Fibroblast of lung (primary cell): ENCODE measurements at regions not wholly inside any gene's neighbourhood (a gene's known extent, or its start where the extent isn't known, plus 50 kb on each side); places are given as distances from the start of the nearest gene placed in this dataset.

Experiments used
- EZH2 ChIP-seq: IDR thresholded peaks from 2 replicates; pipeline ENCODE4 v1.5.1; 2012; ENCODE audit warnings: low read length, control low read depth, mild to moderate bottlenecking; ENCODE audit errors: missing control alignments
- TF ChIP-seq, protein P1 (sequence below), 2 donors: IDR thresholded peaks in 1 of 2; conservative IDR thresholded peaks in 1 of 2; 1 replicate in 1 of 2; 2 replicates in 1 of 2; pipeline ENCODE4 v1.5.1; 2011 to 2012; ENCODE audit warnings: low read length in 2 of 2, control low read depth in 1 of 2, inconsistent platforms in 1 of 2, low read depth in 1 of 2, mild to moderate bottlenecking in 1 of 2

DNA sequence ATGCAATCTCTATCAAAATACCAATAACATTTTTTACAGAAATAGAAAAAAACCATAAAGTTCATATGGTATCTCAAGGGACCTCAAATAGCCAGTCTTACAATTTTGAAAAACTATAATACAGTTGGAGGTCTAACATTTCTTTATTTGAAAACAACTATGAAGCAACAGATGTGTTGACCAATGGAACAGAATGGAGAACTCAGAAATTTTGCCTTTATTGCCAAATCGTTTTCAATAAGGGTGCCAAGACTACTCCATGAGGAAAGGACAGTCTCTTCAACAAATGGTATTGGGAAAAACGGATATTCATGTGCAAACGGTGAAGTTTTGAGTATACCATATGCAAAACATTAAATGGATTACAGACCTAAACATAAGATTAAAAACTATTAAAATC, 470.8 kb upstream of the DPP6 start:
- TF ChIP-seq, protein P1, sequence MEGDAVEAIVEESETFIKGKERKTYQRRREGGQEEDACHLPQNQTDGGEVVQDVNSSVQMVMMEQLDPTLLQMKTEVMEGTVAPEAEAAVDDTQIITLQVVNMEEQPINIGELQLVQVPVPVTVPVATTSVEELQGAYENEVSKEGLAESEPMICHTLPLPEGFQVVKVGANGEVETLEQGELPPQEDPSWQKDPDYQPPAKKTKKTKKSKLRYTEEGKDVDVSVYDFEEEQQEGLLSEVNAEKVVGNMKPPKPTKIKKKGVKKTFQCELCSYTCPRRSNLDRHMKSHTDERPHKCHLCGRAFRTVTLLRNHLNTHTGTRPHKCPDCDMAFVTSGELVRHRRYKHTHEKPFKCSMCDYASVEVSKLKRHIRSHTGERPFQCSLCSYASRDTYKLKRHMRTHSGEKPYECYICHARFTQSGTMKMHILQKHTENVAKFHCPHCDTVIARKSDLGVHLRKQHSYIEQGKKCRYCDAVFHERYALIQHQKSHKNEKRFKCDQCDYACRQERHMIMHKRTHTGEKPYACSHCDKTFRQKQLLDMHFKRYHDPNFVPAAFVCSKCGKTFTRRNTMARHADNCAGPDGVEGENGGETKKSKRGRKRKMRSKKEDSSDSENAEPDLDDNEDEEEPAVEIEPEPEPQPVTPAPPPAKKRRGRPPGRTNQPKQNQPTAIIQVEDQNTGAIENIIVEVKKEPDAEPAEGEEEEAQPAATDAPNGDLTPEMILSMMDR (conservative IDR thresholded peaks at IDR 0.05 in 1 of 2, IDR thresholded peaks at IDR 0.05 in 1 of 2; ENCODE audit: low read depth in 1 of 2, low read length in 2 of 2), result no peak
- TF ChIP-seq EZH2, result no peak
